ENCODE measurements at regions not wholly inside any gene's neighbourhood (a gene's known extent, or its start where the extent isn't known, plus 50 kb on each side); places are given as distances from the start of the nearest gene placed in this dataset.

DNA sequence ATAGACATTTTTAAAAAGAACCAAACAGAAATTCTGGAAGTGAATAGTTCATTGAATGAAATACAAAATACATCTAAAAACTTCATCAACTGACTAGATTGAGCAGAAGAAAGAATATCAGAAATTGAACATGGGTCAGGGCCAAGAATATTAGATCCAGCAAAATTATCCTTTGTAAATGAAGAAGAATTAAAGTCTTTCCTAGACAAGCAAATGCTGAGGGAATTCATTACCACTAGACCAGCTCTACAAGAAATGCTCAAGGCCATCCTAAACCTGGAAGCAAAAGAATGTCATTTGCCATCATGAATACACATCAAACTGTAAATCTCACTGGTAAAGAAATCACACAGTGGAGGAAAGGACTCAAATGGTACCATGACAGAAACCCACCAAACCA lies 72.7 kb upstream of the RPL34 start:
- CTCF ChIA-PET: interaction anchor here (0.8 to 2.1 kb wide), 2 partner anchors 13 to 15 kb away, joined by 3 to 5 read pairs; no protein-coding TSS in a partner anchor
- no TSS peak for BruUV-seq (replicated peaks)
- H3K4me1 ChIP-seq (ENCODE audit: control insufficient read depth, extremely low read depth, insufficient read depth, low read length): no peaks in the 10 kb centered on the region
- no peaks in the 10 kb centered on the region for H3K79me2 ChIP-seq (ENCODE audit: control insufficient read depth, insufficient read depth, low read length)
- H3K4me2 ChIP-seq (ENCODE audit: insufficient read depth, low read length): no peak overlapping the region
- no peaks in the 10 kb centered on the region for H3K9me3 ChIP-seq (replicated peaks; ENCODE audit: control insufficient read depth, insufficient read depth, low read length)
- H3K36me3 ChIP-seq (ENCODE audit: control insufficient read depth in 2 of 2, extremely low read depth in 1 of 2, insufficient read depth in 2 of 2, low read length in 2 of 2): no peaks in the 10 kb centered on the region
- H2AFZ ChIP-seq (ENCODE audit: low read depth, low read length): no peak overlapping the region
- no peak for DNase-seq (ENCODE audit: low read depth, low spot score)
- dilution Hi-C loops (cut with MboI; ENCODE audit: extremely low pct_ligation_motif_present, low sequenced_read_pairs) (no loop called here), intact Hi-C loops (cut with micrococcal nuclease) (no loop called here)
- no peak for FAIRE-seq
- H3K27ac ChIP-seq (ENCODE audit: insufficient read depth, low read depth, low read length): no peak overlapping the region
- no peak overlapping the region for H3K4me3 ChIP-seq (replicated peaks in 1 of 3; ENCODE audit: insufficient read depth in 1 of 3, low read depth in 1 of 3, low read length in 3 of 3)
- H4K20me1 ChIP-seq (replicated peaks; ENCODE audit: control insufficient read depth, extremely low read depth, insufficient read depth, low read length): no peaks in the 10 kb centered on the region
- TF ChIP-seq, protein P1, sequence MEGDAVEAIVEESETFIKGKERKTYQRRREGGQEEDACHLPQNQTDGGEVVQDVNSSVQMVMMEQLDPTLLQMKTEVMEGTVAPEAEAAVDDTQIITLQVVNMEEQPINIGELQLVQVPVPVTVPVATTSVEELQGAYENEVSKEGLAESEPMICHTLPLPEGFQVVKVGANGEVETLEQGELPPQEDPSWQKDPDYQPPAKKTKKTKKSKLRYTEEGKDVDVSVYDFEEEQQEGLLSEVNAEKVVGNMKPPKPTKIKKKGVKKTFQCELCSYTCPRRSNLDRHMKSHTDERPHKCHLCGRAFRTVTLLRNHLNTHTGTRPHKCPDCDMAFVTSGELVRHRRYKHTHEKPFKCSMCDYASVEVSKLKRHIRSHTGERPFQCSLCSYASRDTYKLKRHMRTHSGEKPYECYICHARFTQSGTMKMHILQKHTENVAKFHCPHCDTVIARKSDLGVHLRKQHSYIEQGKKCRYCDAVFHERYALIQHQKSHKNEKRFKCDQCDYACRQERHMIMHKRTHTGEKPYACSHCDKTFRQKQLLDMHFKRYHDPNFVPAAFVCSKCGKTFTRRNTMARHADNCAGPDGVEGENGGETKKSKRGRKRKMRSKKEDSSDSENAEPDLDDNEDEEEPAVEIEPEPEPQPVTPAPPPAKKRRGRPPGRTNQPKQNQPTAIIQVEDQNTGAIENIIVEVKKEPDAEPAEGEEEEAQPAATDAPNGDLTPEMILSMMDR (IDR thresholded peaks at IDR 0.05; ENCODE audit: extremely low read depth in 1 of 2, insufficient read depth in 1 of 2, low read depth in 1 of 2, low read length in 2 of 2): no peak
- TF ChIP-seq POLR2A (IDR thresholded peaks at IDR 0.05; ENCODE audit: low read depth, low read length): no peak
- no peak for TF ChIP-seq POLR2AphosphoS5 (IDR thresholded peaks at IDR 0.05; ENCODE audit: insufficient read depth, low read depth, low read length)
- no peak overlapping the region for H3K9ac ChIP-seq (replicated peaks; ENCODE audit: extremely low read depth, insufficient read depth, low read length)
- no peaks in the 10 kb centered on the region for H3K9me1 ChIP-seq (replicated peaks; ENCODE audit: control insufficient read depth, extremely low read depth, insufficient read depth, low read length)
- H3K27me3 ChIP-seq (ENCODE audit: control insufficient read depth in 2 of 2, insufficient read depth in 2 of 2, low read length in 2 of 2): no peaks in the 10 kb centered on the region
- POLR2A ChIA-PET: no interaction called here

- no peak overlapping the region for H3K9ac ChIP-seq (replicated peaks; ENCODE audit: extremely low read depth, insufficient read depth, low read length)
- FAIRE-seq (no peak), DNase-seq (ENCODE audit: low read depth, low spot score) (no peak)
- no peaks in the 10 kb centered on the region for H3K4me1 ChIP-seq (ENCODE audit: control insufficient read depth, extremely low read depth, insufficient read depth, low read length)
- H3K36me3 ChIP-seq (ENCODE audit: control insufficient read depth in 2 of 2, extremely low read depth in 1 of 2, insufficient read depth in 2 of 2, low read length in 2 of 2): no peaks in the 10 kb centered on the region
- no peak overlapping the region for H3K4me3 ChIP-seq (replicated peaks in 1 of 3; ENCODE audit: insufficient read depth in 1 of 3, low read depth in 1 of 3, low read length in 3 of 3)
- no peak overlapping the region for H3K27ac ChIP-seq (ENCODE audit: insufficient read depth, low read depth, low read length)
- no peak overlapping the region for H3K4me2 ChIP-seq (ENCODE audit: insufficient read depth, low read length)
- no TSS peak for BruUV-seq (replicated peaks)
- no peaks in the 10 kb centered on the region for H3K9me1 ChIP-seq (replicated peaks; ENCODE audit: control insufficient read depth, extremely low read depth, insufficient read depth, low read length)
- no peaks in the 10 kb centered on the region for H3K27me3 ChIP-seq (ENCODE audit: control insufficient read depth in 2 of 2, insufficient read depth in 2 of 2, low read length in 2 of 2)
- H4K20me1 ChIP-seq (replicated peaks; ENCODE audit: control insufficient read depth, extremely low read depth, insufficient read depth, low read length): no peaks in the 10 kb centered on the region
- H2AFZ ChIP-seq (ENCODE audit: low read depth, low read length): no peak overlapping the region
- intact Hi-C loops (cut with micrococcal nuclease) (no loop called here), dilution Hi-C loops (cut with MboI; ENCODE audit: extremely low pct_ligation_motif_present, low sequenced_read_pairs) (no loop called here)
- TF ChIP-seq EZH2 (IDR thresholded peaks at IDR 0.05; ENCODE audit: borderline replicate concordance, low read depth, low read length, severe bottlenecking) (no peak), FOS (IDR thresholded peaks at IDR 0.05; ENCODE audit: borderline replicate concordance, insufficient read depth, low read length) (no peak), MYC (IDR thresholded peaks at IDR 0.05; ENCODE audit: low read depth, low read length) (no peak), JUN (IDR thresholded peaks at IDR 0.05; ENCODE audit: borderline replicate concordance, insufficient read depth, insufficient read length, low read depth) (no peak), POLR2AphosphoS5 (IDR thresholded peaks at IDR 0.05; ENCODE audit: insufficient read depth, low read depth, low read length) (no peak), POLR2A (IDR thresholded peaks at IDR 0.05; ENCODE audit: low read depth, low read length) (no peak), GATA2 (IDR thresholded peaks at IDR 0.05; ENCODE audit: insufficient read depth, insufficient read length, low read depth, low read length) (no peak)
- TF ChIP-seq, protein P1 (IDR thresholded peaks at IDR 0.05; ENCODE audit: extremely low read depth in 1 of 2, insufficient read depth in 1 of 2, low read depth in 1 of 2, low read length in 2 of 2): no peak
- TF ChIP-seq, protein P2, sequence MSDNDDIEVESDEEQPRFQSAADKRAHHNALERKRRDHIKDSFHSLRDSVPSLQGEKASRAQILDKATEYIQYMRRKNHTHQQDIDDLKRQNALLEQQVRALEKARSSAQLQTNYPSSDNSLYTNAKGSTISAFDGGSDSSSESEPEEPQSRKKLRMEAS (IDR thresholded peaks at IDR 0.05; ENCODE audit: insufficient read depth, insufficient read length): no peak
- H3K79me2 ChIP-seq (ENCODE audit: control insufficient read depth, insufficient read depth, low read length): no peaks in the 10 kb centered on the region
- CTCF ChIA-PET: interaction anchor here (2.1 kb wide), 1 partner anchor 12 kb away, joined by 5 read pairs; no protein-coding TSS in a partner anchor
- POLR2A ChIA-PET: no interaction called here
- H3K9me3 ChIP-seq (replicated peaks; ENCODE audit: control insufficient read depth, insufficient read depth, low read length): no peaks in the 10 kb centered on the region
Observed at GRCh38 chr4:108546728-108547127, 73.6 kb upstream of the RPL34 start.

Data from endothelial cell of umbilical vein (primary cell).